LNCAP (cell line): ENCODE measurements at regions not wholly inside any gene's neighbourhood (a gene's known extent, or its start where the extent isn't known, plus 50 kb on each side); places are given as distances from the start of the nearest gene placed in this dataset.

ENCODE experiments used
- TF ChIP-seq, protein P1 (sequence below): fragments of 450-650 bp; IDR thresholded peaks from 2 replicates; pipeline ENCODE4 v1.5.1; 2017; ENCODE audit warnings: mild to moderate bottlenecking

DNA sequence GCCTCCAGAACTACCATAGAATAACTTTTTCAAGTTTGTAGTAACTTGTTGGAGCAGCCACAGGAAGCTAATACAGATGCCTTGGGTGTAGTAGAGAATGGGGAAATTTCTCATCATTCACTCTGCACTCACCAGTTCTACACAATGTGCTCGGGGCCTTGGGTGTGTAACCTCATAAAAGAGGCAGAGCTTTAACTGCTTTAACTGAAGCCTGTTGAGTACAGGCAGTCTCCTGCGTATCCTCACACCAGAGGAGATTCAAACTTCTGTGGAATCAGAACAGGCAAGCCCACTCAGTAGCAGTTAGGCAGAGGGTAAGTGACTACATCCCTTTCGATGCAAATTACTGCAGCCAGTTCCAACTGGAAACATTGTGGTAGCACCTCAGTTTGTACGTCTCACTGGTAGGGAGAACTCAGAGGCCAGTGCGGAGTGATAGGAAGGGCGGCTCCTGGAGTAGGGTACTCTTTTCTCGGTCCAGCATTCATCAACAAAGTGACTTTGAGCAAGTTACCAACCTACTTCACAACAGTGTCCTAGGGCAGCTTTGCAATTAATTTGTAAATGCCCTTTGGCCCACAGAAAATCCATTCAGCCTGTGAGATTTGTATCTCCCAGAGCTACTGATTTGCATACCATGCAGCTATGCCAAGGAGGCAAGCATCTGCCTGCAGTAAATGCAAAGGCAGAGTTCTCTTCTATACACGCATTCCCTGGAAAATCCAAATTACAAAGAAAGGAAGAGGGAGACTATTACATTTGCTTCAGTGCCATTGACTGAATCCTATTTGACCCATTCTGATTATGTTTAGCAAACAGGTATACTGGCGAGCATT lies 904.3 kb downstream of the DIAPH3 start:
- TF ChIP-seq, protein P1, sequence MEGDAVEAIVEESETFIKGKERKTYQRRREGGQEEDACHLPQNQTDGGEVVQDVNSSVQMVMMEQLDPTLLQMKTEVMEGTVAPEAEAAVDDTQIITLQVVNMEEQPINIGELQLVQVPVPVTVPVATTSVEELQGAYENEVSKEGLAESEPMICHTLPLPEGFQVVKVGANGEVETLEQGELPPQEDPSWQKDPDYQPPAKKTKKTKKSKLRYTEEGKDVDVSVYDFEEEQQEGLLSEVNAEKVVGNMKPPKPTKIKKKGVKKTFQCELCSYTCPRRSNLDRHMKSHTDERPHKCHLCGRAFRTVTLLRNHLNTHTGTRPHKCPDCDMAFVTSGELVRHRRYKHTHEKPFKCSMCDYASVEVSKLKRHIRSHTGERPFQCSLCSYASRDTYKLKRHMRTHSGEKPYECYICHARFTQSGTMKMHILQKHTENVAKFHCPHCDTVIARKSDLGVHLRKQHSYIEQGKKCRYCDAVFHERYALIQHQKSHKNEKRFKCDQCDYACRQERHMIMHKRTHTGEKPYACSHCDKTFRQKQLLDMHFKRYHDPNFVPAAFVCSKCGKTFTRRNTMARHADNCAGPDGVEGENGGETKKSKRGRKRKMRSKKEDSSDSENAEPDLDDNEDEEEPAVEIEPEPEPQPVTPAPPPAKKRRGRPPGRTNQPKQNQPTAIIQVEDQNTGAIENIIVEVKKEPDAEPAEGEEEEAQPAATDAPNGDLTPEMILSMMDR = no peak

DNA sequence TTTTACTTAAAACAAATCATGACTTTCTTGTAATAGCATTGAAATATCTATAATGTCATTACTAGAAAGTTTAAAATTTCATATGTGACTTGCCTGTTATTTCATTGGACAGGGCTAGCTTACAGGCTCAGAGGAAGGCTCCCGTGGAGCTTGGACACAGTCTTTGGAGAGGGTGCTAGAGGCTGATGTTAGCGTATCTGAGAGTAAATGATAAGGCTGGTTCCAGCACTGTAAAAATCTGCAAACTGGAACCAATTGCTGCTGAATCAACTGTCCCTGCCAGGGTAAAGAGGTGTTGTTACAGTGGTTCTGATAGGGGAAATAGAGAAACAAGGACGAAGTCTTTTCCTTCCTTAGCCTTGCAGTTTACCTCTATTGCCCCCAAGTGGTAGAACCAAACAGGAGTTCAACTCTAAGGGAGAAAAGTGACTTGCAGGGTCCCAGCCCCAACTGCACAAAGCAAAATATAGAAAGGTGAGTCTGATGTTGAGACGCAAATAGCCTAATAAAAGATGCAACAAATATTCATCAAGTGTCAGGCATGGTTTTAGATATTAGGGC lies 901.7 kb downstream of the DIAPH3 start:
- TF ChIP-seq, protein P1 = no peak

DNA sequence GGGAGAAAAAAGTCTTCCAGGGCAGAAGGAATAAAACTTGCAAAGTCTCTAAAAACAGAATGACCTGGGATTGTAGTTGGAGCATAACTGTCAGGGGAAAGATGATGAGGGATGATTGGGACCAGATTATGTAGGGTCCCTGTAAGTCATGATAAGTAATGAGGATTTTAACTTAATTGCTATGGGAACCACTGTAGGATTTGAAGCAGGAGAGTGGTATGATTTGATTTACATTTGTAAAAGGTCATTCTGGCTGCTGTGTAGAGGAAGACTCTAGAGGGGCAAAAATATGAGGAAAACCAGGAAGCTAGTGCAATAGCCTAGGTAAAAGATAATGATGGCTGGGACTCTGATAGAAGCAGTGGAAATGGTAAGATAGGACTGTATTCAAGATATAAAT lies 900.2 kb downstream of the DIAPH3 start:
- TF ChIP-seq, protein P1 = no peak

DNA sequence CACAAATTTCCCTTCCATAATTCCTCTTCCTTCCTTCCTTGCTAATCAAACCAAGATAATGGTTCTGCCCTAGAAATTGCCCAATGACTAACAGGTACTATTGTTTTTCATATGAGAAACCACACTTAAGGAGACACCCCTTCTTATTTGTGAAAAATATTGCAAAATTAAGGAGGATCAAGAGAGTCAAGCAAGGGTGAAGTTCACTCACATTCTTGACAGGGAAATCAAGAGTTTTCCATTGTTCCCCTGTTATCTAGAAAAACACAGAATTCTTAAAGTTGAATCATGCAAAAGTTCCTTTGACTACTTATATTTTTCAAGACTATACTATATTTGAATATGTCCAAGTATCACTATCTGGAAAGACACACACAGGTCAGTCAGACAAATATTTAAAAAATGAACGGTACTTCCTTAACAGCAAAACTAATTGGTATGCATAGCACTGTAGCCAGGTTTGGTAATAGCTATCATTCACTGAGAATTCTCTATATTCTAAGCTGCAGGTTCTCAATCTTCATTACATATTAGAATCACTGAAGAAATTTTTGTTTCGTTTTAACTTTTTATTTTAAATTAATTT lies 897.2 kb downstream of the DIAPH3 start:
- TF ChIP-seq, protein P1 = no peak

DNA sequence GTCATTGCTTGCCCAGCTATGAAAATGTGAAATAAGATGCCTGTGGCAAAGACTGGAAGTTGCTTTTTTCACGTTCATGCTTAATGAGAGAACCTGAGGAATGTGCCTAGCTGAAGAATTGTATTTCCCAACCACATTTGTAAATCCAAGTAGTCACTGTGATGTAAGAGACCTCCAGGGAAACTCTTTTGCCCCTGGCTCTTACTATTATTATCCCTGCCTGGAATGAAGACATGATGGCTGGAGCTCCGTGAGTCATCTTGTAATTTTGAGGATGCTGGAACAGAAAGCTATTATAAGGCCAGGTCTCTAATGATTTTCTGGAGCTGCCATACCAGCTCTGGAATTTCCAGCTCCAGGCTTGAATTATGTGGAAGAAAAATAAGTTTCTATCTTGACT lies 894.3 kb downstream of the DIAPH3 start:
- TF ChIP-seq, protein P1 = no peak

DNA sequence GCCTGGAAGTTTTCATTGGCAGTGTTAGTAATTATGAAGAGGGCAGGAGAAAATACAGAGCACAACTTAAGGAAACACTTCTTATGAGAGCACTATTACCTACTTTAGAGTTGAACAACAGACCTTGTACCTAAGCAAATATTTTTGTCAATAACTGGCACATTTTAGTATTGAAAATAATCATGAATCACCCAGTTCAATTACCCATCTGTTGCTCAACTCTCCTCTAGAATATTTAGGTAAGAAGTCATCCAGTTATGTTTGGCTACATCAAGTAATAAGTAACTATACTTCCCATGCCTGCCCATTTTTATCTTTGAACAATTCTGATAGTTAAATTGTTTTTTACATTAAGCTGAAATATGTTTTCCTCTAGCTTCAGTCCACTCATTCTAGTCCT lies 893.4 kb downstream of the DIAPH3 start:
- TF ChIP-seq, protein P1 = no peak

DNA sequence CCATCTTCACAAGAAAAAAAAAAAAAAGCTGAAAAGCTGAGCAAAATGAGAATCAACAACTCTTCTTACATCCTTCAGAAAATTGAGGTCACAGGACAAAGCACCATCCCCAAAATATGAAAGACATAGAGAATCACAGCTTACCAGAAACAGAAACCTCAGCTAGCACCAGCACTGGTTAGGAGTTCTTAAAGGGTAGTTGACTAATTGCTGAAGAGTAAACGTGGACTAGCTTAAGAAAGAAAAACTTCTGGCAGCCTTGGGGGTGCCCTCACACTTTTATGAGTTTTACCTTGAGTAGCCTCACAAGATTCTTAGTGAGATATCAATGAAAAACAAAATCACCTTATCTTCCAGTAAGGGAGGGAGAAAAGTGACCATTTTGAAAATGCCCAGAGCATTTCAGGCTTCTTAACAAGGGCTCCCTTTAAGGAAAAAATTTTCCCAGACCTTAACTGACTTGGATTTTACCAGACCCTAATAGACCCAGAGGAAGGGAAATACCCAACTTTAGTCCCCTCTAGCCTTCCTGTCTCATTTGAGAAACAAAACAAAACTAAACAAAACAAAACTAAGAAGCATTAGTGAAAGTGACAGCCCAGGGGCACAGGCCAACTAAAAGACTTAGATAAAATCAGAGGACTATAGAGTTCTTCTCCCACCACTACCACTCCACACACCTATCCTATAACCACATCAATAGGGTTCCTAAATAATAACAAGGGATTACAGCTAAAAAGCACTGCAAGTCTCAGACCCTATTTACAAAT lies 888.6 kb downstream of the DIAPH3 start:
- TF ChIP-seq, protein P1 = no peak
